UCSD-AML1 (cell line): ENCODE measurements at regions not wholly inside any gene's neighbourhood (a gene's known extent, or its start where the extent isn't known, plus 50 kb on each side); places are given as distances from the start of the nearest gene placed in this dataset.

Source experiments
- DNase-seq: peaks from one replicate; lab custom pipeline; 2025; ENCODE audit not compliant: unreplicated experiment; lab: John Stamatoyannopoulos, UW

DNA sequence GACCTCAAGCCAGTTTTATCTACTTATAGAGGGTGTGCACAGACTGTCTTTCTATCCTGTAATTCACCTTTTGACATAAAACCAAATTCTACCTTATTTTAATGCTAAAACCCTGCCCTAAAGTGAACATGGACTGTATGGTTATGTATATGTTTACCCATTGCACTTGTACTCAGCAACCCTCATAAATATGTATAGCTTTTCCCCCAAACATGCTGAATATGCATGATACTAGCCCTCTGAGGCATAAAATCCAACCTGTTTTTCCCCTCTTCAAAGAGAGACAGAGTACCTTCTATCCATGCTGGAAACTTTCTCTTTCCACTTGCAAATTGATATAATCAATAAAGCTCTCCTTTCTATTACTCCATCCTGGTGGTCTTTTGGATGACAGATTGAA lies 267.9 kb upstream of the BMP2 start:
- no peak for DNase-seq

DNA sequence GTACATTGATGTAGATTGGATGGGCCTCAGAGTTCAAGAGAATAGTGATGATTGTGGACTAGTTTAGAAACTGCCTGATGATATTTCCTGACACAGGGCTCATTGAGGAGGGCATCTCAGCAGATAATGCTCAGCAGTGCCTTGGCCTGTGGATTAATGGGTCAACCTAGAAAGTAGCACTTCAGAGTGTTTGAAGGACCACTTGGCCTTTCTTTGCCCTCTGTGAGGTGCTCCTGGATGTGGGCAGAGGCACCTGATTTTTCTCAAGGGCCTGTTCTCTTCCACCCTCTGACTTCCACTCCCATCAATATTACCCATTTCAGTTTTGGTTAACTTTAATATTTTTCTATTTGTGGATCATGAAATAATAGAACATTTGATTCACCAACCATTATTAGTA lies 270.6 kb upstream of the BMP2 start:
- DNase-seq = no peak

DNA sequence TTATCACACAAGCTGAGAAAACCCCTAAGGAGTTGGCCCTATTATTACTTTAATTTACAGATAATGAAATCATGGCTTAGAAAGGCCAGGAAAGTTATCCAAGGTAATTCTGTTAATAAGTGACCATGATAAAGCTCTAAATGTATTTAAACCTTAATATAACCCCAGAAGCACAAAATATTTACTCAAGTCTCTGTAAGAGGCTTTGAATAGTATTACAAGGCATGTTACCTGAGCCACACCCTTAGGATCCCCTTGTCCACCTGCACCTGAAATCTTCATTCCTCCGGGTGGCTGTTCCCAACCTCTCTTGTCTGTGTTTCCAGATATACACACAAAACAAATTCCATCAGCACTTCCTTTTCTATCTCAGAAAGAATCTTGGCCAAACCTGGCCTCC lies 271.6 kb upstream of the BMP2 start:
- DNase-seq = no peak

DNA sequence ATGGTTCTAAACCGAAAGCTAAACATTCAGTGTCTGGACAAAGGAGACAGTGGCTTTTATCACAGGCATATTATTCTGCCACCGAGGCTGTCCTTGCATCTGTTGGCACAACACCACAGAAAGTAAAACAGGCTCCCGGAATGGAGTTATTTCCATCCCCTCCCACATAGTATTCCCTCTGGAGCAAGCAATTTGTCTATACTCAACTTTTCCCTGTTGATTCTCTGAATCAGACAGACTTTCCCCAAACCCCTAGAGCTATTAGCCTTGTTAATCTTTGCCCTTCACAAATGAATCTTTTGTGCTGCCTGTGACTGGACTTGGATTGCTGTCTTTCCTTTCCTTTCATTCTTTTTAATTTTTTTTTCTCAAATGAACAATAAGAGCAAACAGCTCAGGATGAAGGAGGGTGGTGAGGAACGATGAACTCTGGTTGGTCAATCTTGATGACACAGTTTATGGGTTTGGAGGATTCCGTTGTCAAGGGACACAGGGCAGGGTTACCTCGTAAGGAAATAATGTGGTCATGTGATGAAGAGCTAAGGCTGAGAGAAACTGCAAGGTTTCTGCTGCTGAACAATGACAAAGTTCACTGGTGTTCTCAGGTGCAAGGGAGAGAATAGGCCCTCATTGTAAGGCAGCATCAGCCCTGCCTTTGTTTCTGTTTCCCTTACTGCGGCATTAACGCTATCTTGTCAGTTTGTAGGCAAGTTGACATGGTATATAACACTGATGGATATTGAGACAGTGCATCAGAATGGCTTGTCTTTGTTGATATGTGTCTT lies 275.0 kb upstream of the BMP2 start:
- no peak for DNase-seq

DNA sequence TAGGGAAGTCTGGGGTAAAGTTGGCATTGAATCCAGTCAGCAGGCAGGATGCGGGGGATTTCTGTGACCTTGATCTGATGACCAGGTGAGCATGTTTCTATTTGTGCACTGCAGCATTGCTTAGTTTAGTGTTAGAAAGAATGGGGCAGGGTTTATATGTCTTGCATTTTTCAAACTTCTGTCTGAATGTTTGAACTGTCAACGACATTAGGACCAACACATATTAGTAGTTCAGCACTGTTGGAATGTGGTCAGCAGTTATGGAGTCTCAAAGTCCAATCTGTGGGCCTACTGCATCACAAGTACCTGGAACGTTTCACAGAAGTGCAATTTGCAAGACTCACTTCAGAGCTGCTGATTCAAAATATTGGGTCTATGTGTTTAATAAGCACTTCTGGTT lies 276.6 kb upstream of the BMP2 start:
- no peak for DNase-seq

DNA sequence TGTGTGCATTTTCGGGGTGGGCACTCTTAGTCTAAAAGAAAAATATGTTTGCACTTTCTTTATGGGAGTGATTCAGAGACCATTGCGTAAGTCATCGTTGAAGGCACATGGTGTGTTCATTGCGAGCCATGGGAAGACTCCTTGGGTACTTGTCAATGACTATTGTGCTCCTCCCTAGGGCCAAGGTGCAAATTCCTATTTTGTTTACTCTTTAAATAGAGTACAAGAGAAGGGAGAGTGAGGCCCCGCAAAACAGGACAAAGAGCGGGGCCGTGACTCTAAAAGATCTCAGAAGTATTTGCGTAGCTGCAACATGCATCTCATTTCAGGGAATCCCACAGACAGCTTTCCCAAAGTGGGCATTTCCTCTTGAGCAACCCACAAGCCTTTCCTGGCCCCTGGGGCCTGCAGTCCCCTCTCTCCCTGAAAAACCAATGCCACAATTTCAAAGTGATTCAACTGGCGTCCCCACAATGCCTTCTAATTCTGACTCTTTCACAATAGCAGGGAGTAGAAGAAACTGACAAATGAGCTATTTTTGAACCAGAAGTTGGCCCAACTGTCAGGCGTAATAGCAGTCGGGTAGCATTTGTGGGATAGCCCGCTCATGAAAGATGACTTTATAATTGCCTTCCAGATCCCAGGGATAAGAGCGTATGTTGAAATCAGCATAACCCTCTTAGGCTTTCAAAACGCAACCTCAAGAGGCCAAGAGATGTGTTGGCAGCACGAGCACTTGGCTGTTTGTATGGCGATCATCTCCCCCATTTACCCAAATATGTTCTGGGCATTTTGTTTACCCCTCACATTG lies 277.9 kb upstream of the BMP2 start:
- DNase-seq = no peak

DNA sequence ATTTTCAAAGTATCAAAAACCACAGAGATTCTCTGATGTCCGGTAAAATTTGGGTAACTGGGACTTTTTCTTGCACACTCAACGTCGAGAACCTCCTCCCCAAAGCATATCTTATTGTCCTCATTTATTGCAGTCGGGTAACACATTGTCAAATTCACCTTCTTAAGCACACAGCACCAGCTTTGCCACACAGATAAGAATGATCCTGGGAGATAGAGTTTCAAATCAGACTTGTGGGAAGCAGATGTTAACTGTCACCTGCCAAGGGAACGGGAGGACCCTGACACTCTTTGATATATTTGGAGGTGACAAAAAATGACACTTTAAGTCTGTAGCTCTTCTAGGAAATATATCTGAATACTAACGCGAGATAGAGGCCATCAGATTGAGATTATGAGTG lies 282.1 kb upstream of the BMP2 start:
- no peak for DNase-seq

DNA sequence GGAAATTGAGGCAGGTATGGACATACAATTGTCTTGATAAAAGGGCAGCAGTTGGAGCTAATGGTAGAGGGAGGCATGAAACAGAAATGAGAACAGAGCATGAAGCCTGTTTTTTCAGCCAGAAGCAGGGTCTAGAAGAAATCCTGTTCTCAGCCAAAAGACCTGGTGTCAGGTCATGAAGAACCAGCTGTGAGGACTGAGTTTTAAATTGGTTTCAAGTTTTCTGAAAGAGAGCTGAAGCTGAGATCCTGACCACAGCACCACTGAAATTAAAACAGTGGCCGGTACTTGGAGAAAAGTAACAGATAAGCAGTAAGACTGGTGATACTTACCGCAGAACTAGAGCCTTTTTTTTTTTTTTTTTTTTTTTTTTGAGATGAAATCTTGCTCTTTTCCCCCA lies 283.8 kb upstream of the BMP2 start:
- no peak for DNase-seq

DNA sequence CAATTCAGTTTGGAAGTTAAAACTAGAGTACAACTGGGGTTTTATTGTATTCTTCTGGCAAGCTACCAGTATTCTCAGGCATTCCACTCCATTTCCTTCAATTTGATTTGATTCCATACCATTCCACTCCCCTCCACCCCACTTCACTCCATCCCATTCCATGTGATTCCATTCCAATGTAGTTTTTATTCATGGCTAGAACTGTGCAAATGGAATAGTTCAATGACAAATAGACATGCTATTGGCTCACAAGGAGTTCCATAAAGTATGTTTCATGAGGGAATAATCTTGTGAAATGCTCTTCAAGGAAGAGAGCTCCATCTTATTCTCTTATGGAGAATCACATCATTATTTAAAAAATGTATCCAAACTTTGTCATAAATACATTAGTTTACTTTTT lies 285.0 kb upstream of the BMP2 start:
- no peak for DNase-seq

DNA sequence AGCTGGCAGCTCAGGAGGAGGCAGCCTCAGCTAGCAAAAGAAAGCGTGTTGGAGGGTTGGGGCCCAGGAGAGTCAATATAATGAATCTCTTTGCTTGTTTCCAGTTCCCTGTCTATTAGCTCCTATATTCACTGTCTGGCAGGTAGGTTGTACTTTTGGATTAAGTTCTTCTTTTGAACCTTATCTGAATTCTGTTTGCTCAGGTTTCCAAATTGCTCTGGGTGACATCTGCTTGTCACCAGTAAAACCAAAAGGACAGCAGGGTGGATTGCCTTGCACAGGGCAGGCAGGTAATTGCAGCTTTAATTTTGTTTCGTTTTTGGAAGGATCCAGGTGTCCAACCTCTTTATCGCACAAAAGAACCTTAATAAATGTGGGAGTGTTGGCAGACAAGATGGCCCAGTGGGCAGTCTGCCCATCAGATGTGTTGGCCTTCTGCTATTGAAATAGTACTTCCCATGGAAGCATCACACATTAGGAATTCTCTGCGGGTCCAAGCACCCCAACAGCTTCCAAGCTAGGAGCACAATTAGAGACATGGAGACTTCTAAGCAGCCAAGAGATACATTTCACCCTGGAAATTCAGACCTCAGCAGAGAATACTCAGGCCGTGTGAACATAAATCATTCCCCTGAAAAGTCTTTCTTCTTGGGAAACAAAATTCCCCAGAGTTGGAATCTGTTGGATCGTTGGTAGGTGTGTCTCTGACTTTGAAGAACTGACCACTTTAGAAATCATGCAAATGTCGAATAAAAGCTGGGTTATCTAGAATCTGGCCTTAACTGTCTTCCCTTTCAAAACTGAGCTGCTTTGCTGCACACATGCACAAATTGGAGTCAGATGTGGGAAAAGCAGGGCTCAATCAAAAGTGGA lies 286.9 kb upstream of the BMP2 start:
- no peak for DNase-seq

DNA sequence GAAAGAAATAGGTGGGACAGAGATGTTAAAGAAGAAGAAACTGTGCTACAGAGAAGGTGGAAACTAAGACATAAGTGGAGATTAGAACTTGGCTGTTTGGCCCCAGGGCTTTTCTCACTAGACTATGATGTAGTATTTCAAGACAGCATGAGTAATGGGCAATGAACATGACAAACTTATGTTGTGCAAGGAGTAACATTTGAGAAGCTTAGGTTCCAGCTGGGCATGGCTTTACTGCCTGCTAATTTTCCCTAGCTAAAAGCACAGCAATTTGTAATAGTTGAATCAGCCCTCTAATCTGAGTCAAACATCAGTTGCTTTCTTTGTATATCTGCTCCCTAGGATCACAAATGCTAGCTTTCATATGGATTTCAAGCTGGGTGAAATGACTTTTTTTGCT lies 294.3 kb upstream of the BMP2 start:
- DNase-seq = no peak

DNA sequence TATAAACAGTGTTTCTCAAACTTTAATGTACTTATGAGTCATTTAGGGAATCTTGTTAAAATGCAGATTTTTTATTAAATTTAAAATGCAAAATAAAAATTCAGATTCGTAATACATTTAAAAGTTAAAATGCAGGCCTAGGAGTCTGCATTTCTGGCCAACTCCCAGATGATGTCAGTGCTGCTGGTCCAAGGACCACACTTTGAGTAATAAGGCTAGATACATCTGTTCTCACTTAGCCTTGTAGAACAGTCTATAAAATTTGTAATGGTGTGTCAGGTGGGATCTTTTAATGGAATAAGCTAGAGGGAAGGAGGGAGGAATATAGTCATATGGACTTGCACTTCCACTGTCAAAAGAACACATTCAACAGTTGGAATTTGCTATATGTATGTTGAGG lies 295.6 kb upstream of the BMP2 start:
- DNase-seq = no peak

DNA sequence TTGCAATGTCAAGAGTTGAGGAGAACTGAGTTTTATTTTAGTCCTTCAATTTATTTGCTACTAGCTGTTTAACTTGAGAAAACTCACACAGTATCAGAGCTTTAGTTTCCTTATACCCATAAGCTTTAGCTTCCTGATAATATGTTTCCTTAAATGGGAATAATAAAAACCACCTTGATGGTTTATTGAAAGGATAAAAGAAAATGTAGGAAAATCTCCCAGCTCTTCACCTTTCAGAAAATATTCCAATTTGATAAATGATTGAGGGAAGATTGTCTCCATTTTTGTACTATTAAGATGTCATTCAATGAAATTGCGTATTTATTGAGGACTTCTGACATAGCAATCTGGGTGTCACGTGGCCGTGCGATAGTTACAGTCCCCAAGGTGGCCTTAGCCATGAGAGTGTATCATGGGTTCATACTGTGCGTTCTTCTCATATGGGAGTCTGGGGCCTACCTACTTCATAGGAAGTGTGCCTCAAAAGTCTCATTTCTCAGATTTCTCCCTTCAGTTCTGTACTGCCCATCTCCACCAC lies 296.3 kb upstream of the BMP2 start:
- DNase-seq = no peak

DNA sequence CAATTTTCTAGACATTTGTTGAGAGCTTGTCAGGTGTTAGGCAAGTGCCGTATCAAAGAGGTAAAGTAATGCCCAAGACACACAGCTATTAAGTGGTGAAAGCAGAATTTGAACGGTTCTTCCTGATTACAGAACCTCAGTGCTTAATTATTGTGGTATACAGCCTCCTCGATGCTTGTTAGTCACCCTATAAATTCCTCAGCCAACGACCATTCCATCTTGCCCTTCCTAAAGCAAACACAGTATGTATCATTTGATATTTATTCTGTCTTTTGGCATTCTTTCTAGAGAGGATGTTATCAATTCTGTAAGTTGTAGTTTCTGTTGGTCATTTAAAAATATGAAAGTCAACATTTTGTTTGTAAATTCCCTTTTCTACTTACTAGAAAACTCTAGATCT lies 297.8 kb upstream of the BMP2 start:
- DNase-seq = no peak

DNA sequence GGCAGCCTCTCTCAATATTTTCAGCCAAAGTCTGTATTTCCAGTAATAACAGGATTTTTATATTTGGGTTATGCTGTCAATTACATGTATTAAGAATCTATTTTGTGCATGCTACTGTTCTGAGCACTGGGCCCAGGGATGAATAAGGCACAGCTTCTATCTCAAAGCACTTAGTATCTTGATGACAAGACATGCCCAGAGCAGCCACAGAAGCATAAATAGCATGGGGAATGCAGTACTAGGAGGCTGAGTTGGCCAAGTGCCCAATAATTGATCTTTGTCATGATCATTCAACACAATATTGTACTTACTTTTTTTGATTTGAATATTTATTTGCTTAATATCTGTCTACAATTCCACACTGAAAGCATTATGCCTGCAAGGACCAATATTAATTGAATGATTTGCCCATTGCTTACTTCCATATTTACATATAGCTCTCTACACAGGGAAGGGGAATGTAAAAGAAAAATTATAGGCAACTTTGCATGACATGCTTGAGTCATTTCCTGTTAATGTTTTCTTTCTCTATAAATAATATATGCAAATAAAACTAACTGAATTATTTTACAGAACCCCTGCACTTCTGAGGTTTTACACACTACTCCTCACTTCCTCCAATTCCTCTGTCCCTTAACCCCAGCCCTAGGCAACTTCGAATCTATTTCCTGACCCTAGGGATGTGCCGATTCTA lies 298.9 kb upstream of the BMP2 start:
- no peak for DNase-seq

DNA sequence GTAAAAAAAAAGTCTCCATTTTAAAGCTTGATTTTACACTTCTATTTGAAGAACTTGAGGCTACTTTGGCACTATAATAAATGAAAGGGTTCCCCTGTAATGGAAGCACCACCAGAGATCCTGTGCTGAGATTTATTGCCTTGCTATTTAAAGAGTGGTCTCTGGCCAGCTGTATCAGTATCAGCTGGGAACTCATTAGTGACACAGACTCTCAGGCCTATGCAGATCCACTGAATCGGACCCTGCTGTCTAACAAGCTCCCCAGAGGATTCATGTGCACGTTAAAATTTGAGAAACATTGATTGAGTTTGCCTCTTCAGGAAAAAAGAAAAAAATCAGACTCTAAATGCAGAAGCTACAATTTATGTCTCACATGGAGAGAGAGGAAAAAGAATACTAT lies 299.9 kb upstream of the BMP2 start:
- DNase-seq = no peak

DNA sequence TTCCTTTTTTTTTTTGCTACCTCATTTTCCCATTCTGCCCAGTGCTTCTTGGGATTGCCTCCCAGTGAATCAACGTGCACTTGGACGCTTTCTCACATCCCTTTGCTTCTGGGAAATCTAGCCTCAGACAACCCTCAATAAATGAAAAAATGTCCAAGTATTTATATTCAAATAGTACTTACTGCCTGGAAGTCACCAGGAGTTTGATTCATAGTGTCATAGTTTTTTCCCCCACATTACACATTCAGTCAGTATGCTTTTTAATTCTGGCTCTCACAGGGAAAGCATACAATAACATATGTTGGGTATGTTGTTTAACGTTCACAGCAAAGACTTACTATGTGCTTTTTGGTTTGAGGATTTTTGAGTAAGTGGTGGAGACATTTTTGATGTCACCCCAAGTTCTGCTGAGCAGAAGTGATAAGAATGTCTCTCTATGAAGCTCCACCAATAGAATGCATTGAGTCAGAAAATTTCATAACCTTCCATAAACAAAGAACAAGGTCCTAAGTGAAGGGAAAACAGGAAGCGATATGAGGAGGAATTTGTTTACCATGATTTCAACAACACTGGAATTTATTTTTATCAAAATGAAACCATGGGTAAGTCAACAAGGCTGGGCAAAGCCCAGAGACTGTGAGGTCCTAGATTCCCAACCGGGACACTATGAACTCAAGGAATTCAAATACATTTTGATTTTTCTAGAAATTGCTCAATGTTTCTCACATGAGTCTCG lies 301.2 kb upstream of the BMP2 start:
- no peak for DNase-seq

DNA sequence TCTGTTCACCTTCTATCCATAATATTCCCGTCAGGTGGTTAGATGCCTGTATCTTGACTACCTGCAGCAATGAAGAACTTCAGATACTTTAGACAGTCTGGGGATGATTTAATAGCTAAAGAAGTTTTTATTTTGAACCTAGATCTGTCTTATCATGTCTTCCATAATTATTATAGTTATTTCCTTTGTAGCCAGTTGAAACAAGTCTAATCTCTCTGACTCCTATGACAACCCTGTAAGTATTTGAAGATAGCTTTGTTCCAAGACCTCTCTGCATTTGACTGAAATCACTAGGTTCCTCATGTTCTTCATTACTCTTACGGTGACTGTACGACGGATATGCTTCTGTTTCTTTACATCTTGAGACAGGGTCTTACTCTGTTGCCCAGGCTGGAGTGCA lies 316.6 kb upstream of the BMP2 start:
- no peak for DNase-seq

DNA sequence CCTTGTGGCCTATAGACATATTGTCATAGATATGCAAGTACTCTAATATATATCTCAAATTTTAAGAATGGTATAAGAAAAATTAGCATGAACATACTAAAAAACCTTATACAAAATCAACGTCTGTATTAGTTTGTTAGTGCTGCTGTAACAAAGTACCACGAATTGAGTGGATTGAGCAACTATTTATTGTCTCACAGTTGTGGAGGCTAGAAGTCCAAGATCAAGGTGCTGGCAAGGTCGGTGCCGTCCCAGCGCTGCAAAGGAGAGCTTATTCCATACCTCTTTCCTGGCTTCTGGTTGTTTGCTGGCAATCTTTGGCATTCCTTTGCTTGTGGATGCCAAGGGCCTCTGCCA lies 317.6 kb upstream of the FERMT1 start:
- DNase-seq = no peak

DNA sequence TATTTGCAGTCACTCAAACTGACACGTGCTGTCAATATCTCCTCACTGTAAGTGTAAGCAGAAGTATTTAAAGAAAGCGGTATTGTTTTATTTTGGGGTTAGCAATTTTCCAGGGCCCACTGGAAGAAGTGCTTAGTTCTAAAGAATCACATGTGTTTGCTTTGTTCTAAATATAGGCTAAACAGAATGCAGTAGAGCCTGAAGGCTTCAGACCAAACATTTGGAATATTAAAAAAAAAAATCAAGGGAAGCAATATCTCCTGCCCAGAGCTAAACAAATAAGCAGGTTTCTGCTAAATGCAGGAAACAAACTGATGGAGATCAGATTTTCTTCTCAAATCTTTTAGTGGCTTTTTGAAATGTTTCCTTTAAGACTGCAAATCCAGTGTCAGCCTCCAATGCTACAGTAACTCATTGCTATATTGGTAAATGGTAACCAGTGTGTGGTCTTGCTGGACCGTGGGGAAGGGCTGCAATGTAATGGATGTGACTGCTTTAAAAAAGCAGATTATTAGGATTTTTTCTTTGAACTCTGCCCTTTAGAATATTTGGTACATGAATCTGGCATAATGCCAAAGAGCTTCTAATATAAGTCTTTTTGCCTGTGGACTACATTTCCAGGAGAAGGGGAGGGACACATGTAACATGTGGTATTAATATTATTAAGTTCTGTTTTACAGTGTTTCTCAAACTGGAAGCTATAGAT lies 317.1 kb upstream of the FERMT1 start:
- DNase-seq = no peak
